RWPE1 (cell line): ENCODE measurements at regions not wholly inside any gene's neighbourhood (a gene's known extent, or its start where the extent isn't known, plus 50 kb on each side); places are given as distances from the start of the nearest gene placed in this dataset.

ENCODE experiments used
- CTCF ChIA-PET: fragments of 350-600 bp; sonication (Branson Sonifier 250); formaldehyde crosslinking; extraction: SDS; loops from one replicate; lab custom pipeline; 2021; lab: Yijun Ruan, JAX
- POLR2A ChIA-PET: fragments of 400-600 bp; formaldehyde crosslinking; extraction: SDS; loops from one replicate; lab custom pipeline; 2020; ENCODE audit warnings: antibody characterized with exemption; ENCODE audit not compliant: low non-redundant PET; lab: Yijun Ruan, JAX
- DNase-seq: peaks from one replicate; pipeline ENCODE4 v3.0.0; 2012; ENCODE audit warnings: low spot score
- H3K27ac ChIP-seq: fragments of 450-650 bp; 2 replicates; pipeline ENCODE4 v1.5.1; 2017
- TF ChIP-seq, protein P1 (sequence below): fragments of 450-650 bp; conservative IDR thresholded peaks from 2 replicates; pipeline ENCODE4 v1.5.1; 2017; ENCODE audit warnings: low read depth, mild to moderate bottlenecking

GRCh38 chr12:94079566-94080340 is 68.6 kb upstream of the PLXNC1 start:
- TF ChIP-seq, protein P1, sequence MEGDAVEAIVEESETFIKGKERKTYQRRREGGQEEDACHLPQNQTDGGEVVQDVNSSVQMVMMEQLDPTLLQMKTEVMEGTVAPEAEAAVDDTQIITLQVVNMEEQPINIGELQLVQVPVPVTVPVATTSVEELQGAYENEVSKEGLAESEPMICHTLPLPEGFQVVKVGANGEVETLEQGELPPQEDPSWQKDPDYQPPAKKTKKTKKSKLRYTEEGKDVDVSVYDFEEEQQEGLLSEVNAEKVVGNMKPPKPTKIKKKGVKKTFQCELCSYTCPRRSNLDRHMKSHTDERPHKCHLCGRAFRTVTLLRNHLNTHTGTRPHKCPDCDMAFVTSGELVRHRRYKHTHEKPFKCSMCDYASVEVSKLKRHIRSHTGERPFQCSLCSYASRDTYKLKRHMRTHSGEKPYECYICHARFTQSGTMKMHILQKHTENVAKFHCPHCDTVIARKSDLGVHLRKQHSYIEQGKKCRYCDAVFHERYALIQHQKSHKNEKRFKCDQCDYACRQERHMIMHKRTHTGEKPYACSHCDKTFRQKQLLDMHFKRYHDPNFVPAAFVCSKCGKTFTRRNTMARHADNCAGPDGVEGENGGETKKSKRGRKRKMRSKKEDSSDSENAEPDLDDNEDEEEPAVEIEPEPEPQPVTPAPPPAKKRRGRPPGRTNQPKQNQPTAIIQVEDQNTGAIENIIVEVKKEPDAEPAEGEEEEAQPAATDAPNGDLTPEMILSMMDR = no peak
- CTCF ChIA-PET = no interaction called here
- DNase-seq = no peak
- POLR2A ChIA-PET = no interaction called here
- H3K27ac ChIP-seq = no peak overlapping the region

GRCh38 chr12:94080341-94081009 is 67.9 kb upstream of the PLXNC1 start:
- no peak overlapping the region for H3K27ac ChIP-seq
- TF ChIP-seq, protein P1 = no peak
- ChIA-PET CTCF (interaction anchor here (0.7 kb wide), 1 partner anchor 189 kb away, joined by 3 read pairs; no protein-coding TSS in a partner anchor), POLR2A (no interaction called here)
- no peak for DNase-seq

DNA sequence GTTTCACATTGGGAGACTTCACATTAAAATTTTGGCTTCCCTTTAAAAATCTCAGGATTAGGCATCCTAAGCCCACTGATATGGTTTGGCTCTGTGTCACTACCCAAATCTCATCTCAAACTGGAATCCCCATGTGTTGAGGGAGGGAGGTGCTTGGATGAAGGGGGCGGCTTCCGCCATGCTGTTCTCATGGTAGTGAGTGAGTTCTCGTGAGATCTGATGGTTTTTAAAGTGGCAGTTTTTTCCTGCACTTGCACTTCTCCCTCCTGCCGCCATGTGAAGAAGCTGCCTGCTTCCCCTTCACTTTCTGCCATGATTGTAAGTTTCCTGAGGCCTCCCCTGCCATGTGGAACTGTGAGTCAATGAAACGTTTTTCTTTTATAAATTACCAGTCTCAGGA is 65.7 kb upstream of the PLXNC1 start:
- POLR2A ChIA-PET = no interaction called here

DNA sequence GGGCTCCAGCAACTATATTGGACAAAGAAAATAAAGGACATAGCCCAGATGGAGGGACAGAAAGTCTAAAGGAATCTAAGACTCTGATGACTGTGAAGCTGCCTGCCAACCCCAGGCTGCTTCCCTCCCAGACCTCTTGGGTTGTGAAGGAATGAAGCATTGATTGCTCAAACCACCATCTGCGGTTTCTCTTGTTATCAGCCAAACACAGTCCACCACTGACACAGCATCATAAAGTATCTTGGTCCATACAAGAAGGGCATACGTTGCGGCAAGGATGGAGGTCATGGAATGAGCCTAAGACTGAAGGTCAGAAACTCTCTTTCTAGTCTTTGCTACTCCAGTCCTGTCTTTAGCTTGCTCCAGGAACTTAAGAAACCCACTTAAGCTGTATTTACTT is 58.5 kb upstream of the PLXNC1 start:
- POLR2A ChIA-PET = no interaction called here
- TF ChIP-seq, protein P1 = no peak
- CTCF ChIA-PET = interaction anchor here (0.6 kb wide), 1 partner anchor 11 kb away, joined by 4 read pairs; no protein-coding TSS in a partner anchor
- H3K27ac ChIP-seq = no peak overlapping the region
- no peak for DNase-seq

More for the DNA sequence above, 65.7 kb upstream of the PLXNC1 start:
- DNase-seq = no peak
- no peak overlapping the region for H3K27ac ChIP-seq
- TF ChIP-seq, protein P1 = no peak
- CTCF ChIA-PET = no interaction called here

- no peak for DNase-seq
- TF ChIP-seq, protein P1 = no peak
- H3K27ac ChIP-seq = no peak overlapping the region
- ChIA-PET CTCF (interaction anchor here (0.6 to 1.2 kb wide), 4 partner anchors 9 to 522 kb away, joined by 3 to 4 read pairs (median 4); no protein-coding TSS in a partner anchor), POLR2A (no interaction called here)
Measured at GRCh38 chr12:94091624-94092023, 56.8 kb upstream of the PLXNC1 start.

DNA sequence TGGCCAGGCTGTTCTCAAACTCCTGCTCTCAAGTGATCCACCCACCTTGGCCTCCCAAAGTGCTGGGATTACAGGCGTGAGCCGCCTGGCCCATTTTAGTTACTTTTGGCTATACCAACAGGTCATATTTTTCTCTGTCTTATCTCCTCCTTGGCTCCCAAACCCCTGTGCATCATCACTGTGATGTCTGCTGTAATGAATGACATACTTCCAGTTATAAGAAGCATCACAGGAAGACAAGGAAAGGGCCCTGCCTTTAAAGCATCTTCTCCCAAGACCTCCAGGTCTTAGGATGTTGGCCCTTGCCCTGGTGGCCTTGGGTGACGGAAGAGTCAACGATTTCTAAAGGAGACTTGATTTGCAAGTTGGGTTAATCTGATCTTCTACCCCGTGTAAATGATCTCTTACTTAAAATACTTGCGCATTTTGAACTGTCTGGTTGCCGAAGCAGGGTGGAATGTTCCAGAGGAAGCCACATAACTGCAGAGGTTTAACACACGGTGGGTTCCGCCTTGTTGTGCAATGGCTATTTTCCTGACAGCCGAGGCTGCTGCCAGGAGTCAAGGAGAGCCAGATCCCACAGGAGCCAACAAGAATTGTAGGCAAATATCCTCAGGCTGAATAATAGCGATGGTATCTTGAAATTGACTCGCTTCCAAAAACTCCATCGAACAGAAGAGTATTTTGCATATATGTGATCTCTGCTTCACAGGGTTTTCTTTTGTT is 55.7 kb upstream of the PLXNC1 start:
- peak; percentile 33 for DNase-seq
- H3K27ac ChIP-seq = peak overlapping the region; percentile 76
- TF ChIP-seq, protein P1 = no peak
- ChIA-PET CTCF (interaction anchor here (1.2 kb wide), 1 partner anchor 8 kb away, joined by 3 read pairs; no protein-coding TSS in a partner anchor), POLR2A (no interaction called here)
